Sigmoid colon (tissue), 6 donors: ENCODE measurements at regions not wholly inside any gene's neighbourhood (a gene's known extent, or its start where the extent isn't known, plus 50 kb on each side); places are given as distances from the start of the nearest gene placed in this dataset.

Experiments
- DNase-seq: peaks from one replicate; pipeline ENCODE4 v3.0.0-alpha.2; 2019
- H3K27ac ChIP-seq, 4 donors: fragments of 200-600 bp; sonication (generic); one replicate each; pipeline ENCODE4 v1.5.1; 2016 to 2019; ENCODE audit warnings: mild to moderate bottlenecking in 1 of 4
- H3K27me3 ChIP-seq, 3 donors: fragments of 200-600 bp; sonication (generic); one replicate each; pipeline ENCODE4 v1.5.1; 2019; ENCODE audit warnings: mild to moderate bottlenecking in 1 of 3
- H3K36me3 ChIP-seq, 4 donors: fragments of 200-600 bp; sonication (generic); one replicate each; pipeline ENCODE4 v1.5.1; 2016 to 2019
- H3K4me1 ChIP-seq, 4 donors: fragments of 200-600 bp; sonication (generic); one replicate each; pipeline ENCODE4 v1.5.1; 2017 to 2019
- H3K4me3 ChIP-seq, 4 donors: fragments of 200-600 bp; sonication (generic); one replicate each; pipeline ENCODE4 v1.5.1; 2017 to 2019; ENCODE audit warnings: mild to moderate bottlenecking in 2 of 4, moderate library complexity in 1 of 4
- H3K9me3 ChIP-seq, 4 donors: fragments of 200-600 bp in 3 of 4; sonication (generic) in 3 of 4; one replicate each; pipeline versions ENCODE4 v1.5.1 to v1.6.1; 2013 to 2019
- CTCF ChIP-seq, 4 experiments: fragments of 450-650 bp in 3 of 4; fragments of 200-600 bp in 1 of 4; IDR thresholded peaks; one replicate each; pipeline ENCODE4 v1.5.1; 2016 to 2019; ENCODE audit warnings: antibody characterized with exemption in 4 of 4, mild to moderate bottlenecking in 3 of 4, moderate library complexity in 2 of 4
- EP300 ChIP-seq, 4 donors: sonication (generic); formaldehyde crosslinking; IDR thresholded peaks; one replicate each; pipeline ENCODE4 v1.6.1; 2017; ENCODE audit warnings: antibody characterized with exemption in 4 of 4
- POLR2A ChIP-seq, 2 donors: fragments of 450-650 bp; IDR thresholded peaks; one replicate each; pipeline ENCODE4 v1.6.1; 2016; ENCODE audit warnings: antibody characterized with exemption in 2 of 2, mild to moderate bottlenecking in 2 of 2, moderate library complexity in 2 of 2
- POLR2AphosphoS5 ChIP-seq, 4 donors: sonication (generic); formaldehyde crosslinking; IDR thresholded peaks; one replicate each; pipeline ENCODE4 v1.6.1; 2017; ENCODE audit warnings: antibody characterized with exemption in 4 of 4
- WGBS, 2 donors: extraction: QIAGEN DNeasy Blood & Tissue Kit; methylation state at CpG; one replicate each; pipeline ENCODE4 v1.1.7; 2013; 5-methylcytosine and 5-hydroxymethylcytosine counted together
- intact Hi-C: fragments of 100-400 bp; cut with DNase I; formaldehyde crosslinking; loops from one replicate; pipeline ENCODE4 v1.15.1; 2023
- donor health status: healthy with polysubstance abuse.
- donor health status: healthy.

DNA sequence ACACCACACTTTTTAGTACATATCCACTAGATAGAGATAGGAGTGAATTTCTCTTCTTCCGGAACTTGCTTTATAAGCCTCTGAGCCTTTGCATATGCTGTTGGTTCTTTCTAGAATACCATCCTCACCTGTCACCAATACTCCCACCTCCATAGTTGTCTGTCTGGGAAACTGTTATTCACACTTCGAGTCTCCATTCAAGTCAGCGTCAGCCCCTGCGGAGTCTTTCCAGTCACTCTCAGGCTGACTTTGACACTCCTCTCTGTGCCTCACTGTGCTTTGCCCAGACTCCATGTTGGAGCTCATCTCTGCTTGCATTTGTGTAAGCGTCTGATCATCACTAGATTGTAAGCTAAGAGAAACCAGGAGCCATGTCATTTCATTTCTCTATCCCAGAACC is 66.5 kb upstream of the NRBF2 start:
- Histone ChIP-seq H3K27me3 (no peaks in the 10 kb centered on the region), H3K4me3 (no peak overlapping the region), H3K27ac (no peak overlapping the region), H3K9me3 (no peaks in the 10 kb centered on the region), H3K36me3 (no peaks in the 10 kb centered on the region), H3K4me1 (no peaks in the 10 kb centered on the region)
- no peak for DNase-seq
- TF ChIP-seq POLR2AphosphoS5 (IDR thresholded peaks at IDR 0.05): no peak
- no peak for TF ChIP-seq POLR2A (IDR thresholded peaks at IDR 0.05)
- no peak for TF ChIP-seq CTCF (IDR thresholded peaks at IDR 0.05)
- no peak for TF ChIP-seq EP300 (IDR thresholded peaks at IDR 0.05)
- 92 to 93% methylated on average over 5 of the region's 5 CpGs for WGBS, 2 donors
- intact Hi-C loops: no loop called here

- no peaks in the 10 kb centered on the region for H3K4me1 ChIP-seq
- TF ChIP-seq CTCF (IDR thresholded peaks at IDR 0.05) (no peak), POLR2A (IDR thresholded peaks at IDR 0.05) (no peak), POLR2AphosphoS5 (IDR thresholded peaks at IDR 0.05) (no peak), EP300 (IDR thresholded peaks at IDR 0.05) (no peak)
- H3K27me3 ChIP-seq: no peaks in the 10 kb centered on the region
- DNase-seq: no peak
- H3K4me3 ChIP-seq: no peak overlapping the region
- no peak overlapping the region for H3K27ac ChIP-seq
- intact Hi-C loops: no loop called here
- no peaks in the 10 kb centered on the region for H3K36me3 ChIP-seq
- 50 to 62% methylated on average over 4 of the region's 4 CpGs for WGBS, 2 donors
- H3K9me3 ChIP-seq: no peaks in the 10 kb centered on the region
Observed at GRCh38 chr10:63064706-63065105, 68.4 kb upstream of the NRBF2 start.

DNA sequence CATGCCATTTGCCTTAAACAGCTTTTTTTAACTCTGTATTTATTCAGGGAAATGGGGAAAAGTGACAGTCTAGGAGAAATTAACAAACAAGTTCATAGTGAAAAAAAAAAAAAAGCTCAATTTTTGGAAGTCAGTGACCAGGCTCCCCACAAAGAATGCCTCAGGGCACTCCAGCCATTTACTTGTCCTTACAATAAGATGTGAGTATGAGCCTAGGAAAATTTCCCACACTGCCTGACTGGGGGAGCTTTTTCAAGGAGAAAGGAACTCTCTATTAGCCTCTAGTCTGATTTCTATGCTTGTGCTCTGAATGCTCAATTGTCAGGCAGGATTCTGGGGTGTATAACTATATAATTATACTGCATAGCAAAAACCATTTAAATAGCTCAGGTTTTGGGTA is 74.9 kb upstream of the NRBF2 start:
- TF ChIP-seq POLR2AphosphoS5 (IDR thresholded peaks at IDR 0.05): no peak
- TF ChIP-seq EP300 (IDR thresholded peaks at IDR 0.05): no peak
- no peak for TF ChIP-seq POLR2A (IDR thresholded peaks at IDR 0.05)
- H3K27ac ChIP-seq: no peak overlapping the region
- DNase-seq: no peak
- H3K9me3 ChIP-seq: no peaks in the 10 kb centered on the region
- H3K4me1 ChIP-seq: no peaks in the 10 kb centered on the region
- no peak overlapping the region for H3K4me3 ChIP-seq
- no peaks in the 10 kb centered on the region for H3K27me3 ChIP-seq
- intact Hi-C loops: no loop called here
- H3K36me3 ChIP-seq: no peaks in the 10 kb centered on the region

GRCh38 chr10:63057509-63057908 is 75.6 kb upstream of the NRBF2 start:
- H3K27ac ChIP-seq: no peak overlapping the region
- no peaks in the 10 kb centered on the region for H3K27me3 ChIP-seq
- intact Hi-C loops: no loop called here

DNA sequence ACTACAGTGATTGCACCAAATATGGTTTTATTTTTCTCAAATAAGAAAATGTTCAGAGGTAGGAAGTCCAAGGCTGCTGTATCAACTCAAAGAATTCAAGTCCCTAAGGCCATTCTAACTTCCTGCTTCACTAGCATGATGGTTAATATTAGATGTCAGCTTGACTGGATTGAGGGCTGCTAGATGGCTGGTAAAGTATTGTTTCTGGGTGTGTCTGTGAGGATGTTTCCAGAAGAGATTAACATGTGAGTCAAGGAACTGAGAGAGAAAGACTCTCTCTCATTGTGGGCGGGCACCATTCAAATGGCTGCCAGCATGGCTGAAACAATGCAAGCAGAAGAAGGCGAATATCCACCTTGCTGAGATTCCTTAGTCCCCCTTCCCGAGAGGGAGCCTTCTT is 77.4 kb upstream of the NRBF2 start:
- DNase-seq: no peak
- Histone ChIP-seq H3K4me3 (no peak overlapping the region), H3K27ac (no peak overlapping the region), H3K27me3 (no peaks in the 10 kb centered on the region), H3K4me1 (no peaks in the 10 kb centered on the region), H3K36me3 (no peaks in the 10 kb centered on the region), H3K9me3 (no peaks in the 10 kb centered on the region)
- intact Hi-C loops: no loop called here
- 75 to 88% methylated on average over 3 of the region's 3 CpGs for WGBS, 2 donors
- TF ChIP-seq CTCF (IDR thresholded peaks at IDR 0.05): no peak
- no peak for TF ChIP-seq POLR2AphosphoS5 (IDR thresholded peaks at IDR 0.05)
- no peak for TF ChIP-seq EP300 (IDR thresholded peaks at IDR 0.05)

More at GRCh38 chr10:63057509-63057908, 75.6 kb upstream of the NRBF2 start:
- no peak for TF ChIP-seq EP300 (IDR thresholded peaks at IDR 0.05)
- DNase-seq: no peak
- H3K9me3 ChIP-seq: no peaks in the 10 kb centered on the region
- no peaks in the 10 kb centered on the region for H3K4me1 ChIP-seq
- no peaks in the 10 kb centered on the region for H3K36me3 ChIP-seq
- H3K4me3 ChIP-seq: no peak overlapping the region
- whole genome bisulfite sequencing, 2 donors: 82 to 86% methylated on average over 10 of the region's 10 CpGs

- TF ChIP-seq POLR2AphosphoS5 (IDR thresholded peaks at IDR 0.05) (no peak), POLR2A (IDR thresholded peaks at IDR 0.05) (no peak), EP300 (IDR thresholded peaks at IDR 0.05) (no peak), CTCF (IDR thresholded peaks at IDR 0.05) (no peak)
- Histone ChIP-seq H3K27me3 (no peaks in the 10 kb centered on the region), H3K27ac (no peak overlapping the region), H3K36me3 (no peaks in the 10 kb centered on the region), H3K9me3 (no peaks in the 10 kb centered on the region), H3K4me3 (no peak overlapping the region), H3K4me1 (no peaks in the 10 kb centered on the region)
- no peak for DNase-seq
- intact Hi-C loops: no loop called here
Observed at GRCh38 chr10:63054889-63055611, 78.1 kb upstream of the NRBF2 start.
